Hematopoietic multipotent progenitor cell treated with erythropoietin and hydrocortisone succinate and interleukin-3 and kit ligand, for 8 days (in vitro differentiated cells): ENCODE measurements at regions not wholly inside any gene's neighbourhood (a gene's known extent, or its start where the extent isn't known, plus 50 kb on each side); places are given as distances from the start of the nearest gene placed in this dataset.
"Not testable (repeated sequence)": the region's sequence is repeated elsewhere in the genome, so short reads cannot be mapped to it uniquely, and the experiment has no call there.

ENCODE experiments used
- DNase-seq: peaks from one replicate; pipeline ENCODE4 v3.0.0-alpha.2; 2015

DNA sequence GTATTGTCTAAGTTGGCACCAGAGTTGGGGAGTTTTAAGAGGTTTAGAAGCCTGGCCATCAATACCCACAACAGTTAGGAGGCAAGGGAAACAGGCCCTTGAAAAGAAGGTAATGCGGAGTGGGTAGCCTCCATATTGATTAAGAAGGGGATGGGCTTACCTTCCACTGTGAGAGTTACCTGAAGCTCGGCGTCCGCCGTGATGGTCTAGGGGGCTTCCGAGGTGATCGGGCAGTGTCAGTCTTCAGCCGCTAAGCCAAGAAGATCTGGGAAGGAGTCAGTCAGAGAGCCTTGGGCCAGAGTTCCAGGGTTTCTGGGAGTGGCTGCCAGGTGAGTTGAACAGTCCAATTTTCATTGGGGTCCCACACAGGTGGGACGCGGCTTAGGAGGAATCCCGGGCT lies 1085.8 kb downstream of the PCDH9 start:
- not testable (repeated sequence) for DNase-seq

DNA sequence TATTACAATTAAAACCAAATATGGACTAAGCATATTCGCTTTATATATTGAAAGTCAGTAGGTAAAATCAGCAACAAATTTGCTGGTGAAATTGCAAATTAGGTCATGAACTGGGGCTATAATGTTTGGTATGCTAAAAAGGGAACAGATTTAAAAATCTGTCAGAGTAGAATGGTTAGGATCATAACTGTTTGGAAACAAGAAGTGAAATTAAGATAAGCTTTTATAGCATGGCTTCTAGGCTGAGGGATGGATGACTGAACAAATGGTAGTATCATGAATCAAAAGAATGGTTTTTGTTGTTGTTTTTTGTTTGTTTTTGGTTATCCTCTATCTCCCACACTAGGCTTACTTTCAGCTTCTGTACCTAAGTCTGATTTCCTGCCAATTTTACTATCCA lies 1090.4 kb downstream of the PCDH9 start:
- no peak for DNase-seq

DNA sequence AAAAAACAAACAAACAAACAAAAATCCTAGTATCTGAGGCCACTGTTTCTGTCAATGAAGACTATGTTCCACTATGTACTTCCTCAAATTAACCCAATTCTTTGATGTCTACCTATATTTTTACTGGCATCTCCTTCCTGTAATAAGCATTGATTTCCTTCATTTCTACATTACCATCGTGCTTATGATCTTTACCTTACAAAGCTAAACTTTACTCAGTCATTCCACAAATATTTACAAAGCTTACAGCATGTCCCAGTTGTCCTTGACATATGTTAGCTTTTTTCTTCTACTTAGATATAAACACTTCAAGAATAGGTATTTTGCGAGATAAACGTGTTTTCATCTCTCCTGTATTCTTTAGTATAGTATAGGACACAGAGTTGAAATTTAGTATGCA lies 1090.9 kb downstream of the PCDH9 start:
- no peak for DNase-seq

DNA sequence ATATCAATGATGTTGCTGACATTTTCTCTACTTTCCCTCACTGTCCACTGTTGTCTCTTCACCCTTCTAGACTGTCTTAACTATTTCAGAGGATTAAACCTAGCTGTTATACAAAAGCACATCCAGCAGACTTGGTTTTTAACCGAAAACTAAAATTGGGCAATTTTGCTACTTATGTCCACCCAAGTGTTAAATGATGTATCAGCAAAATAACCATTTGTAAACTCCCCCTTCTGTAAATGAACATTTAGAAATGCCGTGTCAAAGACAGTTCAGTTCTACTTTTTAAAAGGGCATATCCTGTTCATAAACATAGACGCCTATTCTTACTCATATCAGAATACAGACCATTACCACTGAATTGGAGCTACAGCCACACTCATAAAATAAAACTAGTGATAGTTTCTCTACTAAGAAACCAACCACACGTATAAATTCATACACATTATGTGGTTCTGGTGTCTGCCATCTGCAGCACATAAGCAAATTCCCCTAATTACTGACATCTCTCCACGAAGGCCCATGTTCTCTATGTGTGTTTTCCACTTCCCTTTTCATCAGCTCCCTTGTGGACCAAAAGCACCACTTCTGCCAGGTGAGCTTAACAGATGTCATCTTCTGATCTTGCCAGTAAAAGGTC lies 1091.8 kb downstream of the PCDH9 start:
- DNase-seq: no peak

DNA sequence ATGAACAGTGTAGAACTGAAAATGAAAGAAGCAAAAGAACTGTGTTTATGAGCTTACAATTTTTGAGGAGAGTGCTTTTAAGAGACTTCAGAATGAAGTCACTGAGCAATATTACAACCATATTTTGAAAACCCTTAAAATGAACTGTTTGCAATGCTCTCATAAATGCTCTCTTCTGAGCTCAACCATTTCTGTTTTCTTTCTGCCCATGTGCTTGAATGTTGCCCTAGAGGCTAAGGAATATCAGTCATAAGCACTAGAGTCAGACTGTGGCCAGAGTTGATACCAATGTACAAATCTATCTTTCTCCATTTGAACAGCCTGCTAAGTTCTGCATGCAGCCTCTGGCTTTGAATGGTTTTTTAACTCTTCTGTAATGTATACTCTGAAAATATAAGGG lies 1092.8 kb downstream of the PCDH9 start:
- DNase-seq: no peak

DNA sequence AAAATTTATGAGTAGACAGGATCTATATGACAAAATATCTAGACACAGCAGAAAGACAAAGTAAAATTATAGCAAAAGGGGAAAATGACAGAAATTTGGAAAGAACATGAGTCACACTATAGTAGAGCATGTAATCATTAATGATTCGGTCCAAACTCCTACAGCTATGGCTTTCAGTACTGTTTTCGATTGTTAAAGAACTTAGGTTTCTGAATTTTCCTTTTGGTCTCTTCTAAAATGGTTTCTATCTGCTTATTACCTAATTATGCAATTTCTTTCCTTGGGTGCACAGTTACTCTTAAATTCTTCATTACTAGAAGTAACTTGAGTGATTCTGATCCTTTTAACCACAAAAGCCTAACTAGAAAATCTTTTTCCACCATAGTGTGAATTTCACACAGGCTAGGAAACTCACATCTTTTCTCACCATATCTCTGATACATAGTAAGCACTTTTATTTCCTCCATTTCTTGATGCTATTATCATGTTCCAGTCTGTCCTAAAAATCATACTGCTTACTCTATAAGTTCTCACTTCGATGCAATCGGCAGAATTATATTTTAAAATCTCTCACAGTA lies 1101.4 kb downstream of the PCDH9 start:
- no peak for DNase-seq

DNA sequence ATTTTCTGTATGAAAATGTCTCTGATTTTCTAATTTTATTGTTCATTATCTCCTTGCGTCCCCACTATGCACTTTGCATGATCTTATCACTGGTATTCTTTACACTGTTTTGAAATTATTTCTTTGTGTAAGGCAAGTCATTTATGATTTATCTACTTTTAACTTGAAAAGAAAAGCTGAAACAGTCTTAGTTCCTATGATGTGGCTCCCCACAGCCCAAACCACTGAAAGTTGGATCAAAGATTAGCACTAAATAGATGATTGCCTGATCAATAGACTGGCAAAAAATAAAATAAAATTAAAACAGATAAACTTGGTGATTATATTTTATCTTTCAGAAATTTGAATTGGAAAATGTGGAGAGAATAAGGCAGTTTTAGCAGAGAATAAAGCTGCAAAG lies 1101.9 kb downstream of the PCDH9 start:
- no peak for DNase-seq

DNA sequence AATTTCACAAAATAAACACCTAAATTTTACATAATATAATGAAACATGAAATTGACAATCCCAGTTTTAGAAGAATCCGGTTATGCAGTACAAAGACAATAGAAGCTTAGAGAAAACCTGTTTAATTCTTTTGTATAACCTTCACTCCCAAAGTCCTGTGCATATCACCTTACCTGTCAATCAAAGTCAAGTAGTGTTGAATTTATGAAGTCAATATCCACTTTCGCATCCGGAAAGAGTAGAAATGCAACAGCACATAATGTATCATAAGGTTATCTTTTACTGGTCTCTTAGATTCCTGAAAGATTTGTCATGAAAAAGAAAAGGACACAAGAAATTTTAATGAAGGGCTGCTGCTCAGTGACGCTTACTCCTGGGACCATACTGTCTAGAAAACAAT lies 1112.6 kb downstream of the PCDH9 start:
- no peak for DNase-seq

DNA sequence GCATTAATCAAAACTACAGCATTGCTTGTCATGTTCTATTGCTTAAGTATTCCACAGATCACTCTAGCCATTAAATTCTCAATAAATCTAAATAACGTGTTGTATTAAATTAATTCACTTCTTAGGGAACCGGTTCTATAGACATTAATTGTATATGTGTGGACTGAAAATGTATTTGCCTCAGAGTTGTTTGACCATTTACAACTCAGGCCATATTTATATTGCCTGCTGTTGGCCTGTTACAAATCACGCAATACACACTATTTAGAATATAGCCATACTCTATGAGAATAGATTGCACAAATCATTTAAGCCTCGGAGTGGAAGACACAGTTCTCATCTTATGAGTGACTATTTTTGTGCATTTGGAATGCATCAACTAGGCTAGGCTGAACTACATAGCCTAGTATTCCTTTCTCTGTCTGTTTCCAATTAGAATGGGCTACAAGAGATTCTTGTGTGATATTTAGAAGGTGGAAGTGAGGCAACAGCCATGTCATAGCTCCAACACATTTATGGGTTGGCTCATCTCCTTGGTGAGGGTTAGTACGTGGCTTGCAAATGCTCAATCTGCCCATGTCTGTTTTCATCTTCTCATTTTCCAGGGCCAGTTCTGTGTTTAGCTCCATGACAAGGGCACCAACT lies 1116.1 kb downstream of the PCDH9 start:
- no peak for DNase-seq

DNA sequence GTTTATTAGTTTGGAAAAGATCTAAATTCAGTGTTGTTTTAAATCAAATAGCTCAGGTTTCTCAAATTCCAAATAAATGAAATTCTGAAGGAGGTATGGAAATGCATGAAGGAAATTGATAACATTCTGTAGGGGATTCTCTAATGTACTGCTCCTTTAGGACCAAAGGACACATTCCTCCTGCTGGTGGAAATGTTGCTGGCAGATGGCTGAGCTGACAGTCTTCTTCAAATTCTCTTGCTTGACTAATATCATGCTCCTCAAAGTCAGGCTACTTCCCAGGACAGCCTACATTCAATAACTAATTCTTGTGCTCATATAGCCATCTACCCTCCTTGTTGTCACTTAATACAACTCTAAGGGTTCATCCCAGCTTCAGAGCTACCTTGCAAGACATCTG lies 1118.5 kb downstream of the PCDH9 start:
- no peak for DNase-seq

DNA sequence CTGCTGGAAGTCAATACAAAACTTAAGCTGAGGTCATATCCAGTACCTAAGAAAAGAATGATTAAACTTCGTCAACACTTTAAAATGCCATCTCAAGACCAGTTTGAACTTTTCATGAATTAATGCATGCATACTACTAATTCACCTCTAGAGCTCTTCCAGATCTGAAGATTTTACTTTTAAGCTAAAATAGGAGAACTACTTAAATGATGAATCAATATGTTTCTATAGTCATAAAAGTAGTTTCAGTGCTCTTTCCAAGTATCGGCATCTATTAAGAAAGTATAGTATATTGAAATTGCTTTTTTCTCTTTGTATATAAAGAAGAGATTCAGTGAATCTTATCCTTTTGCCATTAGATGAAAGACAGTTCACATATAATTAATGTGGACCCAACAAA lies 1123.9 kb downstream of the PCDH9 start:
- no peak for DNase-seq

DNA sequence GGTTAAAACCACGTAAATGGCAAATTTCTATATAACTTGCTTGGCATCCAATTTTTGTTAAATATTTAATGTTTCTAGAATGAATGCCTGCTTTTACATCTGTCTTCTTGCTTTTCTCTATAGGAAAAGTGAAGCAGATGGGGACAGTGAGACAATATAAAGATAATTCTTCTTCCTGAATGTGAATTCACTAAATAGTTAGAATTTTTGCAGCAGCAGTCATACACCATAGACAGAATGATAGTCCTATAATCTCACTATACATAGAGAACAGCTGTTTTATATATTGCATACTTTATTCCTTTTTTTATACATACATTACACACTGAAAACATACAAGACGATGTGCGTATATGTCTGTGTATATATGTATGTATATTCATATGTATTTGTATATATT lies 1127.3 kb downstream of the PCDH9 start:
- DNase-seq: no peak

DNA sequence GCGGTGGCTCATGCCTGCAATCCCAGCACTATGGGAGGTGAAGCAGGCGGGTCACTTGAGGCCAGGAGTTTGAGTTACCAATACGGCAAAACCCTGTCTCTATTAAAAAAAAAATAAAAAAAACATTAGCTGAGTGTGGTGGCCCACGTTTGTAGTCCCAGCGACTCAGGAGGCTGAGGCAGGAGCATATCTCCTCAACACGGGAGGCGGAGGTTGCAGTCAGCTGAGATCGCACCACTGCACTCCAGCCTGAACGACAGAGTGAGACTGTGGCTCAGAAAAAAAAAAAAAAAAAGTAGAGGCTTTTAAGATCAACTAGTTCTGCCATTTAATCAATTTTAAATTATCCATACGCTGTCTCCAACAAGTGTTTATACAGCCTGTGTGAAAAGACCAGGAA lies 1130.3 kb downstream of the PCDH9 start:
- no peak for DNase-seq

DNA sequence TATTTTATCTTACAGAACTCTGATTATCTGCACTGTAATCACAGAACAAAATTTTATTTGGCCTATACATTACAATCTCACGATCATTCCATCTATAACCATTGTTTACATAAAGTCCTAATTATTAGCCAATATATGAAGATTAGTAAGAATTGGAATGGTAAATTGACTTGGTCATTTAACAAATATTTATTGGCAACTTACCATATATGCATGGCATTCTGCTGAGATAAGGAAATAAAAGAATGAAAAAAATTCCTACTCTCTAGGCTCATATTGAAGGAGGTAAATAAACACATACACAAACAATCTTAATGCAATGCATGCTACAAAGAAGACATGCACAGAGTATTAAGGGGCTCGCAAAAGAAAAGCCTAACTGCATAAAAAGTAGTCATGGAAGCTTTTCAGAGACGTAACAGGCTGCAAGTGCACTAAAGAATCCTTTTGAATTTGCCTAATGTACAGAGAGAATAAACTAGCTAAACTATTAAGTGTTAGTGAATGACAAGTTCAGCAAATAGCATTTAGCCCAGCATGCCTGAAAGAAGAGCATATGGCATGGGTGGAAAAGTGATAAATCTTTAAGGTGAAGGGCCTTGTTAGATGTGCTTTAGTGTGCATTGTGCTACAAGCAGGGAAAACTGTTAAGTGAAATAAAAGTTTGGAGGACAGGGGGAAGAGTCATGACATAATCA lies 1131.1 kb downstream of the PCDH9 start:
- DNase-seq: no peak

DNA sequence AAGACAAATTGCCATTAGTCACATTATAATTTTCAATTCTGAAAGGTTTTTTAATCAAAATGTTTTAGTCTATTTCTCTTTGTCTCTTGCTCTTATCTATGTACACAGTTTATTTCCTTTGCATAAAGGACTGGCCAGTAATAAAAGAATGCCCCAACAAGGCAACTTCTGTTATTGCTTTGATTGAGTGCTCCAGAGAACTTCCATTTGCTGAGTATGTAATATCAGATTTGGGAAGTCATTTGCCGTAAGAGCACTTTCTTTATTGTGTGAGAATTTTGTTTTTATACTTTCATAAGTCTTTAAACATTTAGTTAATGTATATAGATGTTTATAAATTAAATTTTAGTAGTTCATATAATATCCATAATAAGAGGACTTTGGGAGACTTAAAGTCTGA lies 1140.4 kb downstream of the PCDH9 start:
- DNase-seq: no peak

DNA sequence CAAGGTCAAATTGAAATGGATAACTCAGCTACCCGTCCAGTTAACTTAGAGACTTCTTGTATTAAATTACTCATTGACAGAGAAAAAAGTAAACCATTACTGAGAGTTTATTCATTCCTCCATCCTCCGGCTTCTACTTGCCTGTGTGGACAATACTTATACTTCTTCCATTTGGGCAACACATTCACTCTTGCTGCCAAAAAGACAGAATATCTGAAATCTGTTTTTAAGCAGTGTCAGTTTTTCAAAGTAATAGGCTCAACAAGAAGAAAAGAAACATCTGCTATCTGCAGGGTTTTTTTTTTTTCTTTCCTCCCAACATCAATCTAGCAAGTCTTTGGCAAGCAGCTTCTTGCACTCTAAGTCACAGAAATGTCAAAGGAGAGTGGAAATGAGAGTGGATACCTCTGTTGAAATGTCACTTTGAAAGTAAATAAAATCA lies 1142.8 kb downstream of the PCDH9 start:
- no peak for DNase-seq

DNA sequence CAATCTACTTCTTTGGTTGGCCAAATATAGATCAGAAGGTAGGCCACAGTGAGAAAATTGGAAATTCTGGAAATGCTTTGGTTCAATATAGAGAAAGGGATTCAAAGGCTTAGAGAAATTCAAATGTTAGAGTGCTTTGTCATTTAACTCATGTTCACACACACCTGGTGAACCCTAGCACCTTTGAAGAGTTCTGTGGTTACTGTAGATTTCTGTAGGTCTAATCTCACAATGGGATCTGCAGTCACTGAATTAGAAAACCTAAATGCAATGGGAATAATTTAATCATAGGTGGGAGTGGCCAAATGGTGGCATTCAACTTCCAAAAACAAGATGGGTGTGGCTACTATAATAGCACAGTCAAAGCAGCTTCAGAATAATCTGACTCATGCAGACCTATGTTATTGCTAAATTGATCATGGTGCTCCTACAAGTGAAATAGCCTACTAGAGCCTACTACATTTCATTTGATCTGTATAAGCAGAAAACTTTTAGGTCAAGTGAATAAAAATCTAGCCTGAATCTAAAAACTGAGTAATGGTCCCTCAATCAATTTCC lies 1152.9 kb downstream of the PCDH9 start:
- DNase-seq: peak; percentile 4

DNA sequence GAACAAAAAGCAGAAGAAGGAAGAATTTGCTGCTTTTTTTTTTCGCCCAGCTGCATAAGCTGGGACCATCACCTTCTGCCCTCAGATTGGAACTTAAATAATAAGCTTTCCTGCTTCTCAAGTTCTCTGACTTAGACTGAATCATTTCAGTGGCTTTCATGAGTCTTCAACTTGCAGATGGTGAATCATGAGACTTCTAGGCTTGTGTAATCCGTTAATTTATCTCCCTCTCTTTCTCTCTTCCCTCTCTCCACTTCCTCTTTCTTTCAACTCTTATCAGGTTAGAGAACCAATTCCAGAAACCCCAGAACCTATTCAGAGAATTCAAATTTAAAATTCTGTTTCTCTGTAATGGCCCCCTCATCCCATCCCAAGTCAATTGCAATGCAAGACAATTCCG lies 1153.7 kb downstream of the PCDH9 start:
- DNase-seq: peak; percentile 32

DNA sequence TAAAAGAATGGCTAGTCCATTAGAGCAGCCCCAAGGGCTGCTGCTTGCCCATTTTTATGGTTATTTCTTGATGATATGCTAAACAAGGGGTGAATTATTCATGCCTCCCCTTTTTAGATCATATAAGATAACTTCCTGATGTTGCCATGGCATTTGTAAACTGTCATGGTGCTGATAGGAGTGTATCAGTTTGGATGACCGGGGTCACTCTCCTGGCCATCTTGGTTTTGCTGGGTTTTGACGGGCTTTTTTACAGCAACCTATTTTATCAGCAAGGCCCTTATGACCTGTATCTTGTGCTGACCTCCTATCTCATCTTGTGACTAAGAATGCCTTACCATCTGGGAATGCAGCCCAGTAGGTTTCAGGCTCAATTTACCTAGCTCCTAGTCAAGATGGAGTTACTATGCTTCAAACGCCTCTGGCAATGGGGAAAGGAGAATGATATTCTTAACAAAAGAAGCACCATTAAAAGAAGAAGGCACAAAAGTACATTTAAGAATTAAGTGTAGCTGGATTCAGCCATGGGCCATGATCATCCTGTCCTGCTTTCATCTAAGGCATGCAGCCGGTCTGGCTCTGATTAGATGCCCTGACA lies 1156.0 kb downstream of the PCDH9 start:
- DNase-seq: no peak

DNA sequence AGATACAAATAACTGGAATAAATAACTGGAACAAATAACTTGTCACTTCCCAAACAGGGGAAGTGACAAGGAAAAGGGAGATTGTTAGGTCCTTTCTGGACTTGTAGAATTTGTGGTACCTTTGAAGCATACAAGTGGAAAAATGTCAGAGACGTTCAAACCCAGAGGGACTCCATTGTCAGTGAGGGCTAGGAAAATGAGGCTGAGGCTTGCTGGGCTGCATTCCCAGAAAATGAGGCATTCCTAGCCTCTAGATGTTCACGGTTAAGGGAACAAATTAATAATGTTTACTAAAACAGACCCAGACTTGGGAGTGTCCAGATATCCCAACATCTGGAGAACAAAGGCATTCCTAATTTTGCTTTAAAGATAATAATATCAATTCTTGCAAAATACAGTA lies 1158.0 kb downstream of the PCDH9 start:
- DNase-seq: not testable (repeated sequence)

DNA sequence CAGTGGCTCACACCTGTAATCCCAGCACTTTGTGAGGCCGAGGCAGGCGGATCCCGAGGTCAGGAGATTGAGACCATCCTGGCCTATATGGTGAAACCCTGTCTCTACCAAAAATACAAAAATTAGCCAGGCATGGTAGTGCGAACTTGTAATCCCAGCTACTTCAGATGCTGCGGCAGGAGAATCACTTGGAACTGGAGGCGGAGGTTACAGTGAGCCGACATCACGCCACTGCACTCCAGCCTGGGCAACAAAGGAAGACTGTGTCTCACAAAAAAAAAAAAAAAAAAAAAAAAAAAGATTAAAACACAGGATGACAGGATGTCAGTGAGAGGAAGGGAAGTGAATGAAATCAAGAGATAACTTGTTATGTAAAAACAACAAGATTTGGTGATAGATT lies 1158.5 kb downstream of the PCDH9 start:
- DNase-seq: no peak

DNA sequence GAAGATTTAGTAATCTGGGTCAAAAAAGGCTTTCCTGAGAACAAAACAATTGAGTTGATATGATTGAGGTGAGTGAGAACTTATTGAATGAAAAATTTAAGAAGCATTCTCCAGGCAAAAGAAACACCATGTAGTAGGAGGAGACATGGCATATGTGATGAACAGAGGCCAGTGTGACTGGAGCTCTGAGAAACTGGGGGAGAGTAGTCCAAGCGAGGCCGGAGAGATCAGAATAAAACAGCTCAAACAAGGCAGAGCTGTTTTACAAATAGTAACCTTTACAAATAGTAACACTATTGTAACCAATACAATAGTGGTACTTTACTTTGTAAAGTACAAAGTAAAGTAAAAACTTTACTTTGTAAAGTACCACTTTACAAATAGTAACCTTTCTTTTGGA lies 1159.1 kb downstream of the PCDH9 start:
- DNase-seq: no peak

DNA sequence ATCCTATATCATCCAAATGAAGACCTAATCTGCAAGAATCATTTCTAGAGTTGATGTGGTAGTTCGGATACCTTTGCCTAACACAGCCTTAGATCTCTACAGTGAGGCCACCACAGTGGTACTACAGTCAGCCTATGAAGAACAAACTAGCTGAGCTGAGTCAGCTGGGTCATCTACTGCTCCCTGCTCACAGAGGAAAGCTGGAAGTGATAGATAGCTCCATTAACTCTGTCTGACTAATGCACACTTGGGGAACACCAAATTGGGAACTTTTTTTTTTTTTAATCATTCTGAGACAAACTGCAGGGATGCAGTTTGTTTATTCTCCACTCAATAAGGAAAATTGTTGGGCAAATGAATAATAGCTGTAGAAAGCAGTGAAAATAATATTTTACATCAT lies 1160.6 kb downstream of the PCDH9 start:
- DNase-seq: peak; percentile 9
